WI38 (cell line): ENCODE measurements at regions not wholly inside any gene's neighbourhood (a gene's known extent, or its start where the extent isn't known, plus 50 kb on each side); places are given as distances from the start of the nearest gene placed in this dataset.

Source experiments
- H3K4me3 ChIP-seq: 2 replicates; pipeline ENCODE4 v1.5.1; 2011; ENCODE audit warnings: low read depth, mild to moderate bottlenecking, control low read depth, low read length
- CTCF ChIP-seq: IDR thresholded peaks from 2 replicates; pipeline ENCODE4 v1.5.1; 2012; ENCODE audit warnings: low read depth, mild to moderate bottlenecking, control low read depth, low read length

- no peak for TF ChIP-seq CTCF
- no peak overlapping the region for H3K4me3 ChIP-seq
Measured at GRCh38 chr2:121860758-121861227, 105.3 kb downstream of the TSN start.

GRCh38 chr2:121862286-121862685 lies 106.8 kb downstream of the TSN start:
- no peak overlapping the region for H3K4me3 ChIP-seq
- no peak for TF ChIP-seq CTCF

- no peak for TF ChIP-seq CTCF
- no peak overlapping the region for H3K4me3 ChIP-seq
Measured at GRCh38 chr2:121865914-121866313, 110.5 kb downstream of the TSN start.

- no peak overlapping the region for H3K4me3 ChIP-seq
- no peak for TF ChIP-seq CTCF
Measured at GRCh38 chr2:121866789-121867188, 111.3 kb downstream of the TSN start.

GRCh38 chr2:121868652-121869051 lies 113.2 kb downstream of the TSN start:
- no peak overlapping the region for H3K4me3 ChIP-seq
- no peak for TF ChIP-seq CTCF

- H3K4me3 ChIP-seq, result no peak overlapping the region
- no peak for TF ChIP-seq CTCF
Measured at GRCh38 chr2:121869363-121869762, 113.9 kb downstream of the TSN start.

GRCh38 chr2:121869873-121870272 lies 114.4 kb downstream of the TSN start:
- TF ChIP-seq CTCF, result no peak
- H3K4me3 ChIP-seq, result no peak overlapping the region
